Tibial nerve (tissue), 4 donors: ENCODE measurements at regions not wholly inside any gene's neighbourhood (a gene's known extent, or its start where the extent isn't known, plus 50 kb on each side); places are given as distances from the start of the nearest gene placed in this dataset.

Experiments
- DNase-seq, 2 donors: peaks; one replicate each; pipeline ENCODE4 v3.0.0-alpha.2; 2019; ENCODE audit warnings: low spot score in 2 of 2
- H3K27ac ChIP-seq, 4 donors: fragments of 200-600 bp; sonication (generic) in 3 of 4; one replicate each; pipeline ENCODE4 v1.5.1; 2017 to 2019; ENCODE audit warnings: mild to moderate bottlenecking in 1 of 4
- H3K27me3 ChIP-seq, 2 donors: fragments of 200-600 bp; sonication (generic) in 1 of 2; one replicate each; pipeline versions ENCODE4 v1.5.1 to v1.6.0; 2017 to 2019
- H3K36me3 ChIP-seq, 3 donors: fragments of 200-600 bp; sonication (generic); one replicate each; pipeline ENCODE4 v1.5.1; 2018 to 2019
- H3K4me1 ChIP-seq, 4 donors: fragments of 200-600 bp; sonication (generic) in 3 of 4; one replicate each; pipeline ENCODE4 v1.5.1; 2017 to 2019
- H3K4me3 ChIP-seq, 4 donors: fragments of 200-600 bp; sonication (generic) in 3 of 4; one replicate each; pipeline ENCODE4 v1.5.1; 2017 to 2019; ENCODE audit warnings: mild to moderate bottlenecking in 1 of 4, moderate library complexity in 1 of 4
- H3K9me3 ChIP-seq, 4 donors: fragments of 200-600 bp; sonication (generic) in 3 of 4; one replicate each; pipeline ENCODE4 v1.5.1; 2017 to 2019
- CTCF ChIP-seq, 5 experiments: fragments of 200-600 bp in 3 of 5; fragments of 450-650 bp in 2 of 5; sonication (generic) in 3 of 5; IDR thresholded peaks; one replicate each; pipeline ENCODE4 v1.5.1; 2016 to 2019; ENCODE audit warnings: antibody characterized with exemption in 5 of 5, mild to moderate bottlenecking in 3 of 5, moderate library complexity in 2 of 5
- EP300 ChIP-seq, 2 donors: sonication (generic); formaldehyde crosslinking; IDR thresholded peaks; one replicate each; pipeline ENCODE4 v1.6.1; 2017; ENCODE audit warnings: antibody characterized with exemption in 2 of 2, mild to moderate bottlenecking in 1 of 2
- POLR2A ChIP-seq, 2 donors: fragments of 450-650 bp; IDR thresholded peaks; one replicate each; pipeline ENCODE4 v1.6.1; 2017; ENCODE audit warnings: antibody characterized with exemption in 2 of 2, mild to moderate bottlenecking in 2 of 2, moderate library complexity in 2 of 2
- WGBS, 2 donors: methylation state at CpG; one replicate each; pipeline ENCODE4 v1.1.5; 2018; 5-methylcytosine and 5-hydroxymethylcytosine counted together

DNA sequence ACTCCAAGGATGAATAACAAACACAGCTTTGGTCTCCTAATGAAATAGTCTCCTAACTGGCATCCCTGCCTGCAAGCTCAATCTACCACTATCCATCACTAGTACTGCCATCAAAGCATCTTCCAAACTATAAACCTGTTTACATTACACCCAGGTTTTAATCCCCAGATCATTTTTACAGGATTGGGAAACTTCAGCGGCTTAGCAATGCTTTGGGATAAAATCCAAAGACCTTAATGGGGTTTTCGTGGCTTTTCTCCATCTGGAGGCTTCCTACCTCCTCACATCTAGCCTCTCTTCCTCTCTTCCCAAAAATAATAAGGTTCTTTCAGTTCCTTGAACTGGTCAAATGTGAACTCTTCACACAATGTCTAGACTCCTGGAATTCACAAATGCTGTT, 92.2 kb upstream of the SETBP1 start:
- Histone ChIP-seq H3K4me1 (no peaks in the 10 kb centered on the region), H3K9me3 (no peaks in the 10 kb centered on the region), H3K27me3 (no peaks in the 10 kb centered on the region), H3K27ac (no peak overlapping the region), H3K4me3 (no peak overlapping the region), H3K36me3 (no peaks in the 10 kb centered on the region)
- no peak for DNase-seq
- TF ChIP-seq EP300 (IDR thresholded peaks at IDR 0.05), result no peak
- no peak for TF ChIP-seq CTCF (IDR thresholded peaks at IDR 0.05)
- no peak for TF ChIP-seq POLR2A (IDR thresholded peaks at IDR 0.05)
- WGBS, 2 donors, result 69 to 80% methylated on average over 2 of the region's 2 CpGs

DNA sequence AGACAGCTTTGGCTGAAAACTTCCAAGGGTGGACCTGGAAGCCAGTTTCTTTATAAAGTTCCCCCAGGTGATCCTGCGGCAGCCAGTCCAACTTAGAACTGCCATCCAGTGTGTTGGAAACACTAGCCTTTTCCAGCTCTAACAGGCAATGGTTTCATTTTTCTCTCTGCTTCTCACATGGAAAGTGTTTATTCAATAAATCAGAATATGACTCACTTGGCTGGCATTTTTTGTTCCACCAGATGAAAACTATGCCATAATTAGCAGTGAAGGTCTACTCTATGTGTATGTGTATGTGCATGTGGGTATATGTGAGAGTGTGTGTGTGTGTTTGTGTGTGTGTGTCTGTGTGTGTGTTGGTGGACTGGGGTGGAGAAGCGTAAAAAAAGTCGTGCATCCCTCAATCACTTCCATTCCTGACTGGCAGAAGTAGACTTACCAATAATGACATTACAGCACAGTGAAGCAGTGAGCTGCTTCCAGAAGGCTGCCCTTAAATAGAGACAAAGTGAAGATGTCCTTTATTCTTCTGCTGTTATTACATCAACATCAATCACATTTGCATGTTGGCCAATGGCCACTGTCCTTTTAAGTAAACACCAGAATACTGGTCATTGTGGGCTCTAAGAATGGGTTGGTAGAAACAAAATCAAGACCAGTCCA, 90.9 kb upstream of the SETBP1 start:
- no peak for TF ChIP-seq CTCF (IDR thresholded peaks at IDR 0.05)
- no peak for TF ChIP-seq POLR2A (IDR thresholded peaks at IDR 0.05)
- no peak for TF ChIP-seq EP300 (IDR thresholded peaks at IDR 0.05)
- no peak overlapping the region for H3K27ac ChIP-seq
- no peaks in the 10 kb centered on the region for H3K9me3 ChIP-seq
- no peak overlapping the region for H3K4me3 ChIP-seq
- H3K27me3 ChIP-seq, result no peaks in the 10 kb centered on the region
- peaks cover 0 to 3% (median 0%) of the 10 kb centered on the region in 4 donors for H3K4me1 ChIP-seq
- no peaks in the 10 kb centered on the region for H3K36me3 ChIP-seq
- DNase-seq, result no peak
- WGBS, 2 donors, result 74 to 78% methylated on average over 3 of the region's 3 CpGs

- no peak overlapping the region for H3K27ac ChIP-seq
- 79 to 81% methylated on average over 1 of the region's 1 CpG for WGBS, 2 donors
- H3K27me3 ChIP-seq, result no peaks in the 10 kb centered on the region
- peaks cover 0 to 10% (median 0%) of the 10 kb centered on the region in 4 donors for H3K4me1 ChIP-seq
- no peaks in the 10 kb centered on the region for H3K36me3 ChIP-seq
- no peak overlapping the region for H3K4me3 ChIP-seq
- TF ChIP-seq CTCF (IDR thresholded peaks at IDR 0.05) (no peak), POLR2A (IDR thresholded peaks at IDR 0.05) (no peak), EP300 (IDR thresholded peaks at IDR 0.05) (no peak)
- DNase-seq, result no peak
- H3K9me3 ChIP-seq, result no peaks in the 10 kb centered on the region
These were observed 89.6 kb upstream of the SETBP1 start for GRCh38 chr18:44590956-44591670.

- Histone ChIP-seq H3K4me3 (no peak overlapping the region), H3K4me1 (peaks cover 0 to 10% (median 0%) of the 10 kb centered on the region in 4 donors), H3K36me3 (no peaks in the 10 kb centered on the region), H3K9me3 (no peaks in the 10 kb centered on the region), H3K27ac (peak overlapping the region in 1 of 4 donors; percentile 17), H3K27me3 (no peaks in the 10 kb centered on the region)
- DNase-seq, result no peak
- TF ChIP-seq EP300 (IDR thresholded peaks at IDR 0.05), result no peak
- 41 to 45% methylated on average over 2 of the region's 2 CpGs for WGBS, 2 donors
These were observed 88.0 kb upstream of the SETBP1 start for GRCh38 chr18:44592639-44593038.

- no peak for DNase-seq
- H3K27me3 ChIP-seq, result no peaks in the 10 kb centered on the region
- no peak overlapping the region for H3K27ac ChIP-seq
- 57 to 62% methylated on average over 3 of the region's 3 CpGs for WGBS, 2 donors
- H3K9me3 ChIP-seq, result no peaks in the 10 kb centered on the region
- TF ChIP-seq EP300 (IDR thresholded peaks at IDR 0.05) (no peak), POLR2A (IDR thresholded peaks at IDR 0.05) (no peak), CTCF (IDR thresholded peaks at IDR 0.05) (no peak)
- H3K4me1 ChIP-seq, result peaks cover 0 to 23% (median 2%) of the 10 kb centered on the region in 4 donors
- no peak overlapping the region for H3K4me3 ChIP-seq
- H3K36me3 ChIP-seq, result no peaks in the 10 kb centered on the region
These were observed 85.8 kb upstream of the SETBP1 start for GRCh38 chr18:44594799-44595467.
